NOMO-1 treated with dmso at 0.1 percent for 144 hours (cell line): ENCODE measurements at regions not wholly inside any gene's neighbourhood (a gene's known extent, or its start where the extent isn't known, plus 50 kb on each side); places are given as distances from the start of the nearest gene placed in this dataset.
"Not testable (repeated sequence)": the region's sequence is repeated elsewhere in the genome, so short reads cannot be mapped to it uniquely, and the experiment has no call there.

Experiments
- DNase-seq: peaks from one replicate; lab custom pipeline; 2025; ENCODE audit not compliant: unreplicated experiment; lab: John Stamatoyannopoulos, UW

DNA sequence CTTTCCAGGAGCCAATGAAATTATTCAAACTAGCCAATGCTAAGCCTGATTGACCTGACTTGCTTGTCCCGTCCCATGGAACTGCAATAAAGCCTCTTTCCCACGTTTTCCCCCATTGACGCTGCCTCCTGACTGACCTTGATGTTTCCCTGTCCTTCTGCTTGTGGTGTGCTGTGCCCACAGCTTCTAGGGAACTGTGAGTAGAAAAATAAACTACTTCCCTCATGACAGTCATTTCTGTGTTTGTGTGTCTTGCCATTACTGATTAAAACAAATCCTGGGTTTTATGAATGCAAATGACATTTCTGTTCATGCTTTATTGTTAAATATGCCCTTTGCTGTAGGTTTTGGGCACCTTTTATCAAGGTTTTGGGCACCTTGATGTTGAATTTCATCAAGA, 91.3 kb upstream of the ABI1 start:
- DNase-seq = no peak

DNA sequence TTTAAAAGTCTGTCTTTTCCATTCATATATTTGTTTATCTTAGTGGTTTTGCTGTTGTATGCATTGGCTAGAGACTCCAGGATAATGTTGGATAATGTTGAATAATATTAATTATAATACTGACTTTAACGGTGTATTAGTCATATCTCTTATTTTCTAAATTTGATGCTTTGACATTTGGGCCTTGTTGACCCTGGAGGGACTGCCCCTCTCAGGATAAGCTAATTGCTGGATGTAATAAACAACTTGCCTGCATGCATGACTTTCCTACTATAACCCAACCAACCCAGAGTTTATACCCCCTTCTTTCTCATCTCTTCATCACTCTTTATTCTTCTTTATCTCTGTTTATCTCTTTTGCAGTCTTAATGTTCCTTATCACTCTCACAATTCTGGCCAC, 90.9 kb upstream of the ABI1 start:
- no peak for DNase-seq

DNA sequence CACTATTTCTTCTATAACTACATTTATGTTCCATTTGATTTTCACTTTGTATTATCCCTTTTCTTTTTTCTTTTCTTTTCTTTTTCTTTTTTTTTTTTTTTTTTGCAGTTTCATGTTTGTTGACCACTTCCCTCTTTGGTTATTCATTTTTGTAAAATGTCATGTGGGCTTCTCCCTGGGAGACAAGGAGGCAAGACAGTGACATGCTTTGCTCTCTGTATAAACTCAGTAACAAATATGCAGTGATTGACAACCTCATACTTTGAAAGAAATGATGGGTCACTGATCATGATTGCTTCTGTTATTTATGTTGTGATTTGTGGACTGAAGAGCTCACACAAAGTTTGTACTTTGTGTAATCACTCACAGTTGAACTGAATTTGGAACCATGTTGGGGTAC, 90.2 kb upstream of the ABI1 start:
- no peak for DNase-seq

DNA sequence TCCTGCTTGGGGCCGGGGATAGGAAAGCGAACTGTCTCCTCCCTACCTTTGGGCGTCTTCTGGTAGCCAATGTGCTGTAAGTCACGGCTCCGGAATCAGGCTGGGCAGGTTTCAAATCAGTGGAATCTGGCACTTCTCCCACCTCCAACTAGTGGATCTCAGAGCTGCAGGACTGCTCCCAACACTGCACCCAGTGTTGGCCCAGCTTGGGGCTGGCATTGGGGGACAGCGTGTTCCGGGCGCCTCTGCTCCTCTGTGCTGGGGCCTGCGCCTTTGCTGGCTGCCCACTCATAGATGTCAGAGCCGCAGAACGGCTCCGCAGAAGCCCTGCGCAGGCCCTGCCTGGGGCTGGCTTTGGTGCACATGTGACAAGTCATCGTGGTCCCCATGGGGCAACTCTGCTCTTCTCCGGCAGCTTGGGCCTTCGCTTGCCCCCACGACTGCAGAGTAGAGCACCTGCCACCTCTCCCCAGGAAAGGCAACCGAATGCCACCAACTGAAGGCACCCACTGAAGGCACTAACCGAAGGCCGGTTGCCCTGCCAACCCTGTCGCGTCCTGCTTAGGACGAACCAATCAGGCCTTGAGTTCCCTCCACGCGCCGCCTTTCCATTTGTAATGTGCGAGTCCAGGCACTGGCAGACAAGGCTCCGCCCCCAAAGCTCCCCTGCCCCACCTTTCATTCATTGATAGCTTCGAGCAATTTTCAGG, 85.5 kb upstream of the ABI1 start:
- no peak for DNase-seq

DNA sequence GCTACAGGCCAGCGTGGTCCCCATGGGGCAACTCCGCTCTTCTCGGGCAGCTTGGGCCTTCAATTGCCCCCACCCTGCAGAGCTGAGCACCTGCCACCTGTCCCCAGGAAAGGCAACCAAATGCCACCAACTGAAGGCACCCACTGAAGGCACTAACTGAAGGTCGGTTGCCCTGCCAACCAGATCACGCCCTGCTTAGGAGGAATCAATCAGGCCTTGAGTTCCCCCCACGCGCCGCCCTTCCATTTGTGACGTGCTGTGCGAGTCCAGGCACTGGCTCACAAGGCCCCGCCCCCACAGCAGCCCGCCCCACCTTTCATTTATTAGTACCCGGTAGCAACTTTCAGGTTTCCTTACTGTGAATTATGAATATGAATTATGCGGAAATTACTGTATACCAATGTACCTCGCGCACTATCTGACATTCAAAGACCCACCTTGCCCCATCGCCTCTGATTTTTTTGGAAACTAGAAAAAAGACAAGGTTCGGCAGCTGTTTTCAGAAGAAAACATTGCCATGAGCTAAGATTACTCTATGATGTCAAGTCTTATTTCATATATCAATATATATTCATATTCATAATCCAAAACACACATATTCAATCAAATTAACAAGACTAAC, 83.6 kb upstream of the ABI1 start:
- no peak for DNase-seq

DNA sequence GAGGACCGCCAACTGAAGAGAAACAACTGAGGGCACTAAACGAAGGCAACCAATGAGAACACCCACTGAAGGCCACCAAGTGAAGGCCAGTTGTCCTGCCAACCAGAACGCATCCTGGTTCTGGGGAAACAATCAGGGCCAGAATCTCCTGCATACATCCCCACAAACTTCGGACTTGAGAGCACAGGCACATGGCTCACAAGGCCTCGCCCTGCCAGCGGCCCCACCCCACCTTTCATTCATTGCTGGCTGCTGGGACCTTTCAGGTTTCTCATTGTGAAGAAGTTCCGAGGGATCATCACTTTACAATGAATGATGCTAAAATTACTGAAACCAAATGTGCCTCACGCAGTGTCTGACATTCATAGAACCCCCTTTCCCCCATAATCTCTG, 79.2 kb upstream of the ABI1 start:
- no peak for DNase-seq

DNA sequence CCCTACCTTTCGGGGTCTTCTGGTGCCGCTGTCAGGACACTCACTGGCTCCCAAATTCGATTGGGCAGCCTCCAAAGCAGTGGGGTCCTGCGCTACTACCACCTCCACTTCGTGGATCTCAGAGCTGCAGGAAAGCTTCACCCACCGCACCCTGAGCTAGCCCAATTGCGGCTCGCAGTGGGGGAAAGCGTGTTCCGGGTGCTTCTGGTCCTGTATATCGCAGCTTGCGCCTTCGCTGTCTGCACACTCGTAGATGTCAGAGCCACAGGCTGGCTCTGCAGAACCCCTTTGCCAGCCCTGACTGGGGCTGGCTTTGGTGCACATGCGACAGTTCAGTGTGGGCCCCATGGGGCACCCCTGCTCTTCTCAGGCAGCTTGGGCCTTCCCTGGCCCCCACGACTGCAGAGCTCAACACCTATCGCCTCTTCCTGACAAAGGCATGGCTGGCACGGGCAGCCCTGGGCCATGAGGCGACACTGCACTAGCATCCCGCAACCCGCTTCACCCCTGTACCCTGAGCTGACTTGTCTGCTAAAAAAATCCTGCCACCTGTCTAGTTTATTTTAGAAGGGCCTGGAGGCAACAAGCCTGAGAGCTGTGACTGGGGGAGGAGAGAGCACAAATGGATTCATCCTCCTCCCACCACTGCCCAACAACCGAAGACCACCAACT, 78.7 kb upstream of the ABI1 start:
- DNase-seq = no peak

DNA sequence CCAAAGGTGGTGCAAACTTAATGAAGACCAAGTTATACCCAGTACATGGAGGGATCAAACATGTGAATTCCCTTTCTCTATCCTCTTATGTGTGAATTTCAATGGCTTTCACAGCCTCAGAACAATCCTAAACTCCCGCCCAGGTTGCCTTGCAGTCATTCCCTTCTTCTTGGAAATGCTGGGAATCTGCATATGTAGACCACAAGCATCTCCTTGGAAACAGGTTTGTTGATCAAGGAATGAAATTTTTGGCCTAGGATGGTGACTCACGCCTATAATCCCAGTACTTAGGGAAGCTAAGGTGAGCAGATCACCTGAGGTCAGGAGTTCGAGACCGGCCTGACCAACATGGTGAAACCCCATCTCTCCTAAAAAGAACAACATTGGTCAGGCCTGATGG, 77.8 kb upstream of the ABI1 start:
- no peak for DNase-seq

DNA sequence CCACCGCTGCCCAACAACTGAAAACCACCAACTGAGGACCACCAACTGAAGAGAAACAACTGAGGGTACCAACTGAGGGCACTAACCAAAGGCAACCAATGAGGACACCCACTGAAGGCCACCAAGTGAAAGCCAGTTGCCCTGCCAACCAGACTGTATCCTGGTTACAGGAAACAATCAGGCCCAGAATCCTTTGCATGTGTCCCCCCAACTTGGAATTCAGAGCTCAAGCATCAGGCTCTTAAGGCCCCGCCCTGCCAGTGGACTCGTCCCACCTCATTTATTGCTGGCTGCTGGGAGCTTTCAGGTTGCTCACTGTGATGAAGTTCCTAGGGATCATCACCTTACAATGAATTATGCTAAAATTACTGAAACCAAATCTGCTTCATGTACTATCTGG, 76.6 kb upstream of the ABI1 start:
- DNase-seq = no peak

DNA sequence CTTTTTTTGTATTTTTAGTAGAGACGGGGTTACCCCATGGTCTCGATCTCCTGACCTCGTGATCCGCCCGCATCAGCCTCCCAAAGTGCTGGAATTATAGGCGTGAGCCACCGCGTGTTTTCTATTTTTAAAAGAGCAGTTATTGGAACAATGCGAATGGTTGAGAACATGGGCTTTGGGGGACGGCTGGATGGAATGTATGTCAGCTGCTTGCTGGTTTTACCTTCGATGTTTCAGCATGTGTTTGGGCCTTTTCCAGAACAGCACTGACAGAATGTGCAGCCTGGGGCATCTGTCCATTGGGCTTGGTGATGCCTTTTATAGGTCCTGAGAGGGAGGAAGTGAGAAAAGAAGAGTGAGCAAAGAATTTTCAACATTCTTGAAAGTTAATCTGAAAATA, 73.4 kb upstream of the ABI1 start:
- DNase-seq = not testable (repeated sequence)

DNA sequence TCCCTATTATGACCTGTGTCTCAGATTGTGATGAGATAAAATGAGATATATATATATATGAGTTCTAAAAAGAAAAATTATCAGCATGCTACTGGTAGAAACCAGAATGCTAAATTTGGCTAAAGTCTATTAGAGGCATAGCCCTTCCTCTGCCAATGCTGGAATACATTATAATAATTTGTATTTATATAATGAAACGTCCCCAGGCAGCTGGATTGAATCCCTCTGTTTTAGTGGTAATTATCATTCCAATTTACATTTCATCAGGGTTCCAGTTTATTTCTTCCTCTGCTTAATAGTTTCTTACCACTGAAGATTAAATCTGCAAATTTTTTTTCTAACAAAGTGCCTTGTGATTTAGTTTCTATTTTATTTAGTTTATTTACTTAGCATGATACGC, 71.8 kb upstream of the ABI1 start:
- DNase-seq = no peak

DNA sequence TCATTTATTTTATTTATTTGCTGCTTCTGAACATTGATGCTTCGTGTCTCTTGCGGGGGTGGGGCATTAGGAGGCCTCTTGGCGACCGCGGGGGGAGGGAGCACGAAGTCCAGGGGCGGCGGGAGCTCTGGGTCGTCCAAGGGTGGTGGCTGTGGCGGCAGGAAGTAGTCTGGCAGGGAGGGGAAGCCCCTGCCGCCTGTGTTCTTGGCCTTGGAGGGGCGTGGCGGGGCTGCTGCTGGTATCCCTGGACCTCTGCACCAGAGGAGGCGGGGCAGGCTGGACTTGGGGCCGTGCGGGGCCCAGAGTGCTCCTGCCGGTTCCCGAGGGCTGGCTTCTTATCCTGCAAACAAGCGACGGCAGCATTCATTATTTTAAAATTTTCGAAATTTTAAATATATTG, 70.5 kb upstream of the ABI1 start:
- no peak for DNase-seq

DNA sequence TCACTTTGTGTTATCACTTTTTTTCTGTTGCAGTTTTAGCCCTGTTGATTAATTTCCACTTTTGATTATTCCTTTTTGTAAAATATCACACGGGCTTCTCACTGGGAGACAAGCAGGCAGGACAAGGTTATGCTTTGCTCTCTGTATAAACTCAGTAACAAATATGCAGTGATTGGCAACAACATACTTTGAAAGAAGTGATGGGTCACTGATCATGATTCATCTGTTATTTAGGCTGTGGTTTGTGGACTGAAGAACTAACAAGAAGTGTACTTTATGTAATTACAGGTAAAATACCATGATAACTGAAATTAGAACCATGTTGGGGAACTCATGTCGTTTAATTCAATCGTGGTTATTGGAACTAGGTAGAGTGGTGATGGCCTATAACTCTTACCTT, 62.1 kb upstream of the ABI1 start:
- DNase-seq = not testable (repeated sequence)

DNA sequence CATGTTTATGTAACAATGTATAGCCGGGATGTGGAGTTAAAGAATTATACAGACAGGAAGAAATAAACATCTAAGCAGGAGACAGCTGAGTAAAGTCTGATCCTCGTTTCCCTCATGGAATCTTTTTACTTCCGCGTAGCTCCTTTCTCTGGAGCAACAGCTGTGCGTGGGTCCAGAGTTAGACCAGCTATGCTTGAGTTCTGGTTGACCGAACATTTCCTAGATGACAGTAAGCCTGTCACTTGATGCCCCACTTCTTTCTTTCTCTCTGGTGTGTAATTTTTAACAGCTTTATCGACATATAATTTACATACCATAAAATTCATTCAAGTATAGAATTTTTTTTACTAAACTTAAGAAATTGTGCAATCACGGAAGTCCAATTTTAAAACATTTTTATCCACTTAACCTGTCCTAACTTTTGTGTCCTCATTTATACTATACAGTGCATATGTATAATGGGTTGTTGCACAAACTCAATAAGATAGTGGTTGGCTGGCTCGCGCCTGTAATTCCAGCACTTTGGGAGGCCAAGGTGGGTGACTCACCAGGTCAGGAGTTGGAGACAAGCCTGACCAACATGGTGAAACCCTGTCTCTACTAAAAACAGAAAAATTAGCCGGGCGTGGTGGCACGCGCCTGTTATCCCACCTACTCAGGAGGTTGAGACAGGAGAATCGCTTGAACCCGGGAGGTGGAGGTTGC, 58.5 kb upstream of the ABI1 start:
- not testable (repeated sequence) for DNase-seq

DNA sequence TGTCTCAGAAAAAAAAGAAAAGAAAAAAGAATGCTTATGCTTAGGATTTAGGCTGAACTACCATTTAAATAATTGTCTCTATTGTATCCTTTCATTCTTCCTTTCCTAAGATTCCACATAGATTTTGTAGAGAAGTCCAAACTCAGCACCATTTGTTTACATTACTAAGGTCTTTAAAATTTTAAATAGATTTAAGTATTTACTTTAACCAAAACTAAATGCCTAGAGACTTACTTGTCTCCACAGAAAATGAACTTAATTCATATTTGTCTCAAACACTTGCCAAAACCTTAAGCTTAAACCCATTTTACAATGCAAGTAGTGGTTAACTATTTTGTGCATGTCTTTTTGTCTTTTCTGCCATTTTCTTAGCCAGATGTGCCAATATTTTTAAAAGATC, 54.1 kb upstream of the ABI1 start:
- DNase-seq = no peak

DNA sequence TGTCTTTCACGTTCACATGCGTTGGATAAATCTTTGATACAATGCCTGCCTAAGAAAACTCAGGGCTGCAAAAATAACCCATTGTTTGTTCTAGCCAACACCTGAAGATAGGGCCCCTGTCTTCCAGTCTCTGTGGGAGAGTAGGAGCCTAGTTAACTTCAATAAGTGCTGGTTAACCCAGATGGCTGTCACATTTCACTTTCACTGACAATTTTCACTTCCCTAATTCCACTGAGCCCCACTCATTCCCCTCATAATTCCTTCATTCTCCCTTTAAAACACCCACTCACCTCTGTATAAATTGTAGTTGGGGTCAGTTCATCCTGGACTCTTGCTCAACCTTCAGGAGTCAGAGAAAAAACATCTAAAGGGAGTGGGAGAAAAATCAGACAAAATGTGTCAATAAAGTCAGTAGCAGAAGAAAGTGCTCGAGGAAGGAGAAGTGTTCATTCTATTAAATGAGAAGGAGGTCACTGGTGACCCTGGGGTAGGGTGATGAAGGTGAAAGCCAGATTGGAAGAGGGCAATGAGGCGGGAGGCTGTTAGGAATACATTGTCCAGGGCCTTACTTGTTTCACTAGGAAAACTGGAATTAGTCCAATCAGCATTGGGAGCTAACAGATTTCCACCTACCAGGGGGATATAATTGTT, 51.2 kb upstream of the ABI1 start:
- peak; percentile 37 for DNase-seq
